Gastrocnemius medialis (tissue), 4 donors: ENCODE measurements at regions not wholly inside any gene's neighbourhood (a gene's known extent, or its start where the extent isn't known, plus 50 kb on each side); places are given as distances from the start of the nearest gene placed in this dataset.

ENCODE experiments used
- ATAC-seq, 2 donors: fragments of 150-250 bp; one replicate each; pipeline ENCODE4 v1.9.1; 2016
- DNase-seq, 2 donors: peaks; one replicate each; pipeline ENCODE4 v3.0.0-alpha.2; 2019
- H3K27ac ChIP-seq, 4 donors: fragments of 200-600 bp; sonication (generic); 1 replicate in 1 of 4; 2 replicates in 3 of 4; pipeline ENCODE4 v1.5.1; 2016 to 2018; ENCODE audit warnings: mild to moderate bottlenecking in 2 of 4, moderate library complexity in 1 of 4
- H3K27me3 ChIP-seq, 3 donors: fragments of 200-600 bp; sonication (generic) in 2 of 3; 1 replicate in 1 of 3; 2 replicates in 2 of 3; pipeline versions ENCODE4 v1.5.1 to v1.6.0; 2016 to 2019; ENCODE audit warnings: mild to moderate bottlenecking in 1 of 3, moderate library complexity in 1 of 3
- H3K36me3 ChIP-seq, 2 donors: fragments of 200-600 bp; sonication (generic) in 1 of 2; one replicate each; pipeline ENCODE4 v1.5.1; 2017 to 2018
- H3K4me1 ChIP-seq, 2 donors: fragments of 200-600 bp; sonication (generic) in 1 of 2; one replicate each; pipeline ENCODE4 v1.5.1; 2016 to 2017; ENCODE audit warnings: mild to moderate bottlenecking in 2 of 2
- H3K4me3 ChIP-seq, 4 donors: fragments of 200-600 bp; sonication (generic) in 3 of 4; 1 replicate in 1 of 4; 2 replicates in 3 of 4; pipeline ENCODE4 v1.5.1; 2016 to 2019; ENCODE audit warnings: mild to moderate bottlenecking in 2 of 4
- H3K9me3 ChIP-seq, 3 donors: fragments of 200-600 bp; sonication (generic) in 2 of 3; 1 replicate in 1 of 3; 2 replicates in 2 of 3; pipeline ENCODE4 v1.5.1; 2016 to 2019
- POLR2A ChIP-seq, 2 donors: fragments of 450-650 bp; IDR thresholded peaks; one replicate each; pipeline ENCODE4 v1.6.1; 2017; ENCODE audit warnings: antibody characterized with exemption in 2 of 2, mild to moderate bottlenecking in 2 of 2, moderate library complexity in 2 of 2
- in situ Hi-C, 4 donors: fragments of 200-750 bp; cut with MboI; loops; one replicate each; pipeline versions ENCODE4 v1.15.0 to v1.8.0; 2017; ENCODE audit warnings: low sequenced_read_pairs in 4 of 4
- intact Hi-C: fragments of 100-400 bp; cut with DNase I; formaldehyde crosslinking; loops from one replicate; pipeline ENCODE4 v1.15.1; 2023; ENCODE audit warnings: low total_unique reads
- TF ChIP-seq, protein P1 (sequence below), 5 experiments: fragments of 450-650 bp in 3 of 5; fragments of 200-600 bp in 2 of 5; sonication (generic) in 2 of 5; IDR thresholded peaks in 4 of 5; conservative IDR thresholded peaks in 1 of 5; 1 replicate in 4 of 5; 2 replicates in 1 of 5; pipeline ENCODE4 v1.5.1; 2016 to 2019; ENCODE audit warnings: antibody characterized with exemption in 5 of 5, mild to moderate bottlenecking in 3 of 5, moderate library complexity in 3 of 5

DNA sequence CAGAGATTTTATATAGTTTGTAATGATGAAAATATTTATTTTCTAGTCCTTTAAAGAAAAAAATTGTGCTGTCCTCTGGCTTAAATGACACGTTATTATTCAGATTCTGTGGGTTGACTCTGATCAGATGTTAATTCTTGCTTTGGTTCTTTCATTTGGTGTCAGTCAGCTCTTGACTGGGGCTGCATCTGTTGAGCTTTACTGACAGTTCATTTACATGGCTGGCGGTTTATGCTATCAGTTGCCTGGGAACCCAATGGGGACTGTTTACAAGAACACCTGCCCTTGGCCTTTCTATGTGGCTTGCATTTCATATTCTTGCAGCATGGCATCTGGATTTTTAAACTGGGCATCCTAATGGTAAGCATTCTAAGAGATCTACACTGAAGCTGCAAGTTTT lies 667.1 kb upstream of the FBXO33 start:
- Histone ChIP-seq H3K4me1 (no peaks in the 10 kb centered on the region), H3K36me3 (no peaks in the 10 kb centered on the region), H3K9me3 (no peaks in the 10 kb centered on the region), H3K27ac (no peak overlapping the region), H3K27me3 (no peaks in the 10 kb centered on the region), H3K4me3 (no peak overlapping the region)
- intact Hi-C loops = no loop called here
- TF ChIP-seq, protein P1, sequence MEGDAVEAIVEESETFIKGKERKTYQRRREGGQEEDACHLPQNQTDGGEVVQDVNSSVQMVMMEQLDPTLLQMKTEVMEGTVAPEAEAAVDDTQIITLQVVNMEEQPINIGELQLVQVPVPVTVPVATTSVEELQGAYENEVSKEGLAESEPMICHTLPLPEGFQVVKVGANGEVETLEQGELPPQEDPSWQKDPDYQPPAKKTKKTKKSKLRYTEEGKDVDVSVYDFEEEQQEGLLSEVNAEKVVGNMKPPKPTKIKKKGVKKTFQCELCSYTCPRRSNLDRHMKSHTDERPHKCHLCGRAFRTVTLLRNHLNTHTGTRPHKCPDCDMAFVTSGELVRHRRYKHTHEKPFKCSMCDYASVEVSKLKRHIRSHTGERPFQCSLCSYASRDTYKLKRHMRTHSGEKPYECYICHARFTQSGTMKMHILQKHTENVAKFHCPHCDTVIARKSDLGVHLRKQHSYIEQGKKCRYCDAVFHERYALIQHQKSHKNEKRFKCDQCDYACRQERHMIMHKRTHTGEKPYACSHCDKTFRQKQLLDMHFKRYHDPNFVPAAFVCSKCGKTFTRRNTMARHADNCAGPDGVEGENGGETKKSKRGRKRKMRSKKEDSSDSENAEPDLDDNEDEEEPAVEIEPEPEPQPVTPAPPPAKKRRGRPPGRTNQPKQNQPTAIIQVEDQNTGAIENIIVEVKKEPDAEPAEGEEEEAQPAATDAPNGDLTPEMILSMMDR (IDR thresholded peaks at IDR 0.05 in 4 of 5, conservative IDR thresholded peaks at IDR 0.05 in 1 of 5) = no peak
- TF ChIP-seq POLR2A (IDR thresholded peaks at IDR 0.05) = no peak
- DNase-seq (no peak), ATAC-seq (no peak)
- in situ Hi-C loops = no loop called here

DNA sequence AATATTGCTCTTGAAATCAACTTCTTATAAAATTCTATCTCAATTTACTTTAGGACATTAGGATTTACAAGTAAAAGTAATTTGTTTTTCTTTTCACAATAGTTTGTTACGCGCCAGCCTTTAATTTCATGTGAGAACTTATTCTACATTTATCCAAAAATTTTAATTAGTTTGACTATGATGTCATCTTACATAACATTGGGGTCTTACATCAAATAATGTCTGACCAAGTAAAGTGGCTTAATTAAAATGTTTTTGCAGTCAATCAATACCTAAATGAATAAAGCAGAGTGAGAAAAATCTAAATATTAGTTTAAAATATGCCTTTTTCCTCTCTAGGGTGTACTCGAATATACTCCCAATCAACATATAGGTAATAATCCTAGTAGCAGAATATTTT lies 666.2 kb upstream of the FBXO33 start:
- no peak overlapping the region for H3K4me3 ChIP-seq
- in situ Hi-C loops = no loop called here
- ATAC-seq = no peak
- DNase-seq = no peak
- no peaks in the 10 kb centered on the region for H3K9me3 ChIP-seq
- TF ChIP-seq, protein P1 (IDR thresholded peaks at IDR 0.05 in 4 of 5, conservative IDR thresholded peaks at IDR 0.05 in 1 of 5) = no peak
- TF ChIP-seq POLR2A (IDR thresholded peaks at IDR 0.05) = no peak
- intact Hi-C loops = no loop called here
- H3K4me1 ChIP-seq = no peaks in the 10 kb centered on the region
- H3K27me3 ChIP-seq = no peaks in the 10 kb centered on the region
- H3K27ac ChIP-seq = no peak overlapping the region
- H3K36me3 ChIP-seq = no peaks in the 10 kb centered on the region

DNA sequence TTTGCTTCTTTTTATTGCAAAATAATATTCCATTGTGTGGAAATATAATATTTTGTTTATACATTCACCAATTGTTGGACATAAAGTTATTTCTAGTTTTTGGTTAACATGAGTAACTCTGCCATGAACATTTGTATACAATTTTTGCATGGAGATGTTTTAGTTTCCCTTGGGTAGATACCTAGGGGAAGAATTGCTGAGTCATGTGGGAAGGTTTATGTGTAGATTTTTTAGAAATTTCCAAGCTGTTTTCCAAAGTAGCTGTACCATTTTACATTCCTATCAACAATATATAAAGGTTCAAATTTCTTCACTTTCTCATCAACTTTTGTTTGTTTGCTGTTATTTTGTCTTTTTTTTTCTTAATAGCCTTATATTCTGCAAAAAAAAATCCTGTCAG lies 664.7 kb upstream of the FBXO33 start:
- DNase-seq (no peak), ATAC-seq (no peak)
- no peaks in the 10 kb centered on the region for H3K9me3 ChIP-seq
- TF ChIP-seq POLR2A (IDR thresholded peaks at IDR 0.05) = no peak
- TF ChIP-seq, protein P1 (IDR thresholded peaks at IDR 0.05 in 4 of 5, conservative IDR thresholded peaks at IDR 0.05 in 1 of 5) = no peak
- in situ Hi-C loops = no loop called here
- no peaks in the 10 kb centered on the region for H3K27me3 ChIP-seq
- H3K27ac ChIP-seq = no peak overlapping the region
- intact Hi-C loops = no loop called here
- H3K36me3 ChIP-seq = no peaks in the 10 kb centered on the region
- H3K4me1 ChIP-seq = no peaks in the 10 kb centered on the region
- no peak overlapping the region for H3K4me3 ChIP-seq

DNA sequence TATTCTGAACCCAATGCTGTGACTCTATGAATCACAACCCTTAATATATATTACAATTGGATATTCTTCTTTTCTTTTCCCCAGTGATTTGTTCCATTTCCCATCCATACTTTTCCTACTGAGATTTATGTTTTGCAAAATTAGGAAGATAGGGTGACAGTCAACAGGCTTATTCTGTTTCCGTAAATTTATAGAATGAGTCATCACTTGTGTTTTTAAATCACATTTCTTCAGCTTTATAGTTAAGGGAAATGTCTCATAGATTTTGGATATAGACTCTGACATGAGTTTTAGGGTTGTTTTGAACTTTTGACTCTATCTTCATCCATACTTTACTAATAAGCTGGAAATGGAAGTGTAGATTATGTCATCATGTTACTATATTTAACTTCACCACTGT lies 661.6 kb upstream of the FBXO33 start:
- Histone ChIP-seq H3K4me1 (no peaks in the 10 kb centered on the region), H3K4me3 (no peak overlapping the region), H3K36me3 (no peaks in the 10 kb centered on the region), H3K9me3 (no peaks in the 10 kb centered on the region), H3K27ac (no peak overlapping the region), H3K27me3 (no peaks in the 10 kb centered on the region)
- TF ChIP-seq, protein P1 (IDR thresholded peaks at IDR 0.05 in 4 of 5, conservative IDR thresholded peaks at IDR 0.05 in 1 of 5) = no peak
- TF ChIP-seq POLR2A (IDR thresholded peaks at IDR 0.05) = no peak
- in situ Hi-C loops (no loop called here), intact Hi-C loops (no loop called here)
- no peak for ATAC-seq
- DNase-seq = no peak

DNA sequence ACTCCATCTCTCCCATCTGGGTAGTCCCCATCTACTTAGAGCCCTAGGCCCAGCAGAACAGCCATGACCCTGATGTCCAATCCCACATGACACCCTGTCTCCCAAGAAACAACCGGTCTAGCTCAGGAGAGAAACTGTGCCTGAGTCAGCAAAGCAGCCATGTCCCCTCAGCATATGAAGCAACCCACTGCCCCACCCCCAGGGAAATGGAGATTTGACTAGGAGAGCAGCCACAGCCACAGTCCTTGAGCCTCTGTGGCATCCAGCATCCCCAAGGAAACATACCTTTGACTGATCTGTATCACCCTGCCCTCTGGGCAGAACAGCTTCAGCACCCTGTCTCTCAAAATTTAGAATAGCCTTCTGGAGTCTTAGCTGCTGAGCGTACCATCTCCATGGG lies 641.9 kb upstream of the FBXO33 start:
- TF ChIP-seq, protein P1 (IDR thresholded peaks at IDR 0.05 in 4 of 5, conservative IDR thresholded peaks at IDR 0.05 in 1 of 5) = no peak
- TF ChIP-seq POLR2A (IDR thresholded peaks at IDR 0.05) = no peak
- Histone ChIP-seq H3K27me3 (no peaks in the 10 kb centered on the region), H3K4me3 (no peak overlapping the region), H3K9me3 (no peaks in the 10 kb centered on the region), H3K4me1 (no peaks in the 10 kb centered on the region), H3K36me3 (no peaks in the 10 kb centered on the region), H3K27ac (no peak overlapping the region)
- peak in 1 of 2 donors; percentile 1 for DNase-seq
- in situ Hi-C loops = no loop called here
- intact Hi-C loops = no loop called here
- no peak for ATAC-seq
